ENCODE measurements at regions not wholly inside any gene's neighbourhood (a gene's known extent, or its start where the extent isn't known, plus 50 kb on each side); places are given as distances from the start of the nearest gene placed in this dataset.

GRCh38 chr7:73968487-73968886 is 59.5 kb upstream of the ELN start:
- TF ChIP-seq CTCF (IDR thresholded peaks at IDR 0.05; ENCODE audit: borderline replicate concordance, extremely low read depth, low read length, poor library complexity, severe bottlenecking) (no peak), EZH2 (IDR thresholded peaks at IDR 0.05; ENCODE audit: borderline replicate concordance, low read depth, low read length, severe bottlenecking) (no peak)

Data from DND-41 (cell line).